Osteoblast (primary cell): ENCODE measurements at regions not wholly inside any gene's neighbourhood (a gene's known extent, or its start where the extent isn't known, plus 50 kb on each side); places are given as distances from the start of the nearest gene placed in this dataset.

ENCODE experiments used
- DNase-seq: peaks from one replicate; pipeline ENCODE4 v3.0.0; 2011; ENCODE audit warnings: low spot score, mixed read lengths; ENCODE audit not compliant: insufficient read length; ENCODE audit errors: missing footprints
- H2AFZ ChIP-seq: 2 replicates; pipeline ENCODE4 v1.6.0; 2011; ENCODE audit warnings: mild to moderate bottlenecking, low read length
- H3K27ac ChIP-seq: 2 replicates; pipeline ENCODE4 v1.5.1; 2011; ENCODE audit warnings: mild to moderate bottlenecking, low read depth, low read length, moderate library complexity
- H3K27me3 ChIP-seq: 2 replicates; pipeline ENCODE4 v1.6.0; 2012; ENCODE audit warnings: mild to moderate bottlenecking, control low read depth, inconsistent platforms, low read length, moderate library complexity; ENCODE audit not compliant: insufficient read depth
- H3K36me3 ChIP-seq: 2 replicates; pipeline ENCODE4 v1.5.1; 2011; ENCODE audit warnings: mild to moderate bottlenecking, low read length, control low read depth, moderate library complexity; ENCODE audit not compliant: insufficient read depth
- H3K4me1 ChIP-seq: 2 replicates; pipeline ENCODE4 v1.5.1; 2011; ENCODE audit warnings: mild to moderate bottlenecking, low read length, control low read depth, moderate library complexity; ENCODE audit not compliant: insufficient read depth
- H3K4me2 ChIP-seq: 2 replicates; pipeline ENCODE4 v1.6.0; 2011; ENCODE audit warnings: mild to moderate bottlenecking, low read length; ENCODE audit not compliant: insufficient read depth
- H3K4me3 ChIP-seq: fragments of 200-600 bp; sonication (generic); 3 replicates; pipeline ENCODE4 v1.5.1; 2012; ENCODE audit warnings: mild to moderate bottlenecking, low read length, inconsistent platforms; ENCODE audit not compliant: insufficient read depth
- H3K79me2 ChIP-seq: 2 replicates; pipeline ENCODE4 v1.6.0; 2012; ENCODE audit warnings: mild to moderate bottlenecking, low read length, control low read depth, inconsistent platforms; ENCODE audit not compliant: insufficient read depth
- H3K9me3 ChIP-seq: 2 replicates; pipeline ENCODE4 v1.5.1; 2011; ENCODE audit warnings: low read depth, low read length, control low read depth
- H4K20me1 ChIP-seq: 2 replicates; pipeline ENCODE4 v1.6.0; 2012; ENCODE audit warnings: mild to moderate bottlenecking, low read length, control low read depth; ENCODE audit not compliant: insufficient read depth
- CTCF ChIP-seq: IDR thresholded peaks from 2 replicates; pipeline ENCODE4 v1.5.1; 2011; ENCODE audit warnings: mild to moderate bottlenecking, low read depth, low read length, moderate library complexity; ENCODE audit errors: extremely low read depth

DNA sequence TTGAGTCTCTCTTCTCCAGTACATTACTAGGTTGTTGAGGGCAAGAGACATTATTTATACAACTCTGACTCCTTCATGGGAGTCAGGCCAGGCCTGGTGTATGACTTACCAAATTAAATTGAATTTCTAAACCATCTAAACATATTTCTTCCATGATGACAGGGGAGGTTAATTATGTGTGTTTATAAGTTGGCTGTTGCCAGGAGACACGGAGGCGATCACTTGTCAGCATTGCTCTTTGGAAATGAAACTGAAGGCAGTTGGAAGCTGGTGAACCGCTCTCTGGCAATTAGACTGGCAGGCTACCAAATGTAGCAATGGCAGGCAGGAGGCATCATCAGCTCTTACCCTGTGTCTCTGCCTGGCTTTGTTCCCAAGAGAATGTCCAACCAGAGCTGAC is 241.4 kb downstream of the KCNS3 start:
- Histone ChIP-seq H2AFZ (no peak overlapping the region), H3K27me3 (peaks cover 5% of the 10 kb centered on the region), H3K4me1 (peaks cover 20% of the 10 kb centered on the region), H4K20me1 (no peaks in the 10 kb centered on the region), H3K79me2 (no peaks in the 10 kb centered on the region), H3K9me3 (no peaks in the 10 kb centered on the region), H3K4me2 (peak overlapping the region; percentile 66), H3K4me3 (peak overlapping the region; percentile 48), H3K36me3 (no peaks in the 10 kb centered on the region), H3K27ac (no peak overlapping the region)
- no peak for TF ChIP-seq CTCF
- DNase-seq: peak; percentile 73

GRCh38 chr2:18118703-18119102 is 240.2 kb downstream of the KCNS3 start:
- Histone ChIP-seq H3K4me2 (peak overlapping the region; percentile 35), H3K4me1 (peaks cover 20% of the 10 kb centered on the region), H2AFZ (no peak overlapping the region)

GRCh38 chr2:18117592-18117991 is 239.1 kb downstream of the KCNS3 start:
- H3K36me3 ChIP-seq: no peaks in the 10 kb centered on the region
- H3K4me2 ChIP-seq: no peak overlapping the region
- H3K4me1 ChIP-seq: peaks cover 20% of the 10 kb centered on the region
- no peaks in the 10 kb centered on the region for H3K79me2 ChIP-seq
- H3K27ac ChIP-seq: no peak overlapping the region
- H3K27me3 ChIP-seq: no peaks in the 10 kb centered on the region
- DNase-seq: no peak
- TF ChIP-seq CTCF: peak; percentile 78
- H3K4me3 ChIP-seq: no peak overlapping the region
- no peaks in the 10 kb centered on the region for H3K9me3 ChIP-seq
- H4K20me1 ChIP-seq: no peaks in the 10 kb centered on the region
- H2AFZ ChIP-seq: no peak overlapping the region

More at GRCh38 chr2:18118703-18119102, 240.2 kb downstream of the KCNS3 start:
- Histone ChIP-seq H3K79me2 (no peaks in the 10 kb centered on the region), H3K27ac (peak overlapping the region; percentile 5), H3K9me3 (no peaks in the 10 kb centered on the region), H3K36me3 (no peaks in the 10 kb centered on the region), H3K4me3 (no peak overlapping the region), H4K20me1 (no peaks in the 10 kb centered on the region), H3K27me3 (no peaks in the 10 kb centered on the region)
- no peak for DNase-seq
- TF ChIP-seq CTCF: no peak

GRCh38 chr2:18110222-18110621 is 231.8 kb downstream of the KCNS3 start:
- Histone ChIP-seq H4K20me1 (no peaks in the 10 kb centered on the region), H2AFZ (no peak overlapping the region), H3K27me3 (no peaks in the 10 kb centered on the region), H3K9me3 (no peaks in the 10 kb centered on the region), H3K79me2 (no peaks in the 10 kb centered on the region), H3K4me2 (no peak overlapping the region), H3K4me1 (no peaks in the 10 kb centered on the region), H3K36me3 (no peaks in the 10 kb centered on the region), H3K4me3 (no peak overlapping the region), H3K27ac (no peak overlapping the region)
- no peak for DNase-seq
- TF ChIP-seq CTCF: no peak
